DND-41 (cell line): ENCODE measurements at regions not wholly inside any gene's neighbourhood (a gene's known extent, or its start where the extent isn't known, plus 50 kb on each side); places are given as distances from the start of the nearest gene placed in this dataset.

ENCODE experiments used
- CTCF ChIP-seq: IDR thresholded peaks from 2 replicates; pipeline ENCODE4 v1.5.1; 2012; ENCODE audit warnings: borderline replicate concordance, low read length, moderate library complexity, mild to moderate bottlenecking; ENCODE audit not compliant: poor library complexity, severe bottlenecking; ENCODE audit errors: extremely low read depth
- EZH2 ChIP-seq: IDR thresholded peaks from 3 replicates; pipeline ENCODE4 v1.6.1; 2012; ENCODE audit warnings: borderline replicate concordance, low read depth, mild to moderate bottlenecking, moderate library complexity, low read length, inconsistent platforms; ENCODE audit not compliant: severe bottlenecking

GRCh38 chr7:38021892-38022291 is 101.5 kb downstream of the EPDR1 start:
- no peak for TF ChIP-seq CTCF
- TF ChIP-seq EZH2, result no peak
